Ovary (tissue), 7 donors: ENCODE measurements at regions not wholly inside any gene's neighbourhood (a gene's known extent, or its start where the extent isn't known, plus 50 kb on each side); places are given as distances from the start of the nearest gene placed in this dataset.

Experiments used
- DNase-seq, 5 donors: peaks; one replicate each; pipeline ENCODE4 v3.0.0-alpha.2; 2019 to 2020
- H3K27ac ChIP-seq, 2 donors: fragments of 200-600 bp; one replicate each; pipeline versions ENCODE4 v1.5.1 to v1.8.0; 2019 to 2022
- H3K27me3 ChIP-seq: fragments of 200-600 bp; one replicate; pipeline ENCODE4 v1.8.0; 2022
- H3K36me3 ChIP-seq: fragments of 200-600 bp; sonication (generic); one replicate; pipeline ENCODE4 v1.5.1; 2019
- H3K4me1 ChIP-seq: one replicate; pipeline ENCODE4 v1.8.1; 2013; ENCODE audit warnings: mild to moderate bottlenecking, moderate library complexity; ENCODE audit not compliant: insufficient read depth
- H3K4me3 ChIP-seq: fragments of 200-600 bp; sonication (generic); one replicate; pipeline ENCODE4 v1.5.1; 2017
- H3K9me3 ChIP-seq, 2 donors: fragments of 200-600 bp in 1 of 2; sonication (generic) in 1 of 2; one replicate each; pipeline versions ENCODE4 v1.5.1 to v1.8.1; 2013 to 2019; ENCODE audit warnings: mild to moderate bottlenecking in 1 of 2, moderate library complexity in 1 of 2
- CTCF ChIP-seq, 3 donors: fragments of 450-650 bp in 2 of 3; fragments of 200-600 bp in 1 of 3; IDR thresholded peaks; one replicate each; pipeline versions ENCODE4 v1.5.1 to v1.8.0; 2016 to 2022; ENCODE audit warnings: antibody characterized with exemption in 3 of 3, mild to moderate bottlenecking in 1 of 3
- EP300 ChIP-seq: sonication (generic); formaldehyde crosslinking; IDR thresholded peaks from one replicate; pipeline ENCODE4 v1.6.1; 2017; ENCODE audit warnings: antibody characterized with exemption
- POLR2A ChIP-seq: fragments of 450-650 bp; IDR thresholded peaks from one replicate; pipeline ENCODE4 v1.6.1; 2017; ENCODE audit warnings: antibody characterized with exemption, mild to moderate bottlenecking, moderate library complexity
- WGBS, 3 donors: extraction: QIAGEN DNeasy Blood & Tissue Kit in 1 of 3; methylation state at CpG; one replicate each; pipeline versions ENCODE4 v1.1.5 to v1.1.7; 2013 to 2017; 5-methylcytosine and 5-hydroxymethylcytosine counted together
- intact Hi-C, 4 donors: fragments of 100-400 bp; cut with DNase I; formaldehyde crosslinking; loops; one replicate each; pipeline versions ENCODE4 v1.11.0 to v1.15.1; 2022 to 2023
- donor health status: DM: no; HTN: no; CAD: no; lungs with moderate emphysema.
- donor health status: DM: no; HTN: no; CAD: no.
- donor health status: Bipolar disorder and iron deficiency.
- donor health status: DM: no; HTN: no; CAD: no.
- donor health status: DM: yes; HTN: yes; CAD: no.

GRCh38 chr2:71807581-71808451, 339.8 kb downstream of the CYP26B1 start:
- intact Hi-C loops: no loop called here
- H3K9me3 ChIP-seq: no peaks in the 10 kb centered on the region

GRCh38 chr2:71806432-71806831, 341.2 kb downstream of the CYP26B1 start:
- H3K9me3 ChIP-seq: no peaks in the 10 kb centered on the region
- intact Hi-C loops: no loop called here
- WGBS, 3 donors: 93 to 96% (median 94%) methylated on average over 3 of the region's 3 CpGs
- H3K27ac ChIP-seq: no peak overlapping the region
- TF ChIP-seq POLR2A (no peak), EP300 (no peak), CTCF (IDR thresholded peaks at IDR 0.05) (no peak)
- no peaks in the 10 kb centered on the region for H3K36me3 ChIP-seq
- no peaks in the 10 kb centered on the region for H3K27me3 ChIP-seq
- DNase-seq: no peak
- H3K4me1 ChIP-seq: no peaks in the 10 kb centered on the region
- no peak overlapping the region for H3K4me3 ChIP-seq

More at GRCh38 chr2:71807581-71808451, 339.8 kb downstream of the CYP26B1 start:
- H3K27me3 ChIP-seq: no peaks in the 10 kb centered on the region
- H3K4me3 ChIP-seq: no peak overlapping the region
- 17 to 31% (median 25%) methylated on average over 8 of the region's 8 CpGs for WGBS, 3 donors
- peak in 1 of 5 donors; percentile 55 for DNase-seq
- H3K36me3 ChIP-seq: no peaks in the 10 kb centered on the region
- no peak for TF ChIP-seq POLR2A
- H3K27ac ChIP-seq: no peak overlapping the region
- H3K4me1 ChIP-seq: no peaks in the 10 kb centered on the region

GRCh38 chr2:71804281-71804751, 343.3 kb downstream of the CYP26B1 start:
- H3K36me3 ChIP-seq: no peaks in the 10 kb centered on the region
- DNase-seq: no peak
- H3K9me3 ChIP-seq: no peaks in the 10 kb centered on the region
- no peak overlapping the region for H3K27ac ChIP-seq
- no peaks in the 10 kb centered on the region for H3K4me1 ChIP-seq
- no peaks in the 10 kb centered on the region for H3K27me3 ChIP-seq
- no peak overlapping the region for H3K4me3 ChIP-seq
- intact Hi-C loops: loop anchor here in 1 of 4 donors (5.0 kb wide), 1 partner anchor 343 kb away; the partner anchor contains the start of gene CYP26B1
- TF ChIP-seq CTCF (IDR thresholded peaks at IDR 0.05): no peak
- no peak for TF ChIP-seq EP300
- TF ChIP-seq POLR2A: no peak
- 13 to 32% (median 26%) methylated on average over 3 of the region's 3 CpGs for WGBS, 3 donors

GRCh38 chr2:71803398-71803797, 344.3 kb downstream of the CYP26B1 start:
- Histone ChIP-seq H3K27me3 (no peaks in the 10 kb centered on the region), H3K9me3 (no peaks in the 10 kb centered on the region), H3K27ac (no peak overlapping the region), H3K4me1 (no peaks in the 10 kb centered on the region), H3K36me3 (no peaks in the 10 kb centered on the region), H3K4me3 (no peak overlapping the region)
- intact Hi-C loops: loop anchor here in 1 of 4 donors (5.0 kb wide), 1 partner anchor 344 kb away; the partner anchor contains the start of gene CYP26B1
- TF ChIP-seq CTCF (IDR thresholded peaks at IDR 0.05) (no peak), EP300 (no peak), POLR2A (no peak)
- 48 to 82% (median 55%) methylated on average over 2 of the region's 2 CpGs for WGBS, 3 donors
- DNase-seq: no peak

GRCh38 chr2:71802556-71802955, 345.1 kb downstream of the CYP26B1 start:
- DNase-seq: no peak
- no peaks in the 10 kb centered on the region for H3K36me3 ChIP-seq
- no peaks in the 10 kb centered on the region for H3K27me3 ChIP-seq
- H3K9me3 ChIP-seq: no peaks in the 10 kb centered on the region
- H3K27ac ChIP-seq: no peak overlapping the region
- WGBS, 3 donors: 86 to 96% (median 93%) methylated on average over 3 of the region's 3 CpGs
- intact Hi-C loops: loop anchor here in 1 of 4 donors (5.0 kb wide), 1 partner anchor 345 kb away; the partner anchor contains the start of gene CYP26B1
- H3K4me3 ChIP-seq: no peak overlapping the region
- TF ChIP-seq EP300: no peak
- TF ChIP-seq CTCF (IDR thresholded peaks at IDR 0.05): no peak
- no peaks in the 10 kb centered on the region for H3K4me1 ChIP-seq
